Left lobe of liver (tissue), 2 donors: ENCODE measurements at regions not wholly inside any gene's neighbourhood (a gene's known extent, or its start where the extent isn't known, plus 50 kb on each side); places are given as distances from the start of the nearest gene placed in this dataset.

Experiments used
- ATAC-seq: fragments of 200-7000 bp; cut with Tn5 transposase; one replicate; pipeline ENCODE4 v1.9.1; 2020; ENCODE audit warnings: mild to moderate bottlenecking, moderate library complexity
- DNase-seq: peaks from one replicate; pipeline ENCODE4 v3.0.0-alpha.2; 2020; ENCODE audit warnings: low spot score
- donor health status: DM: no; HTN: no; CAD: no; lungs with moderate emphysema.
- donor health status: DM: no; HTN: yes; CAD: no.

GRCh38 chr2:62447411-62447810, 58.6 kb downstream of the TMEM17 start:
- DNase-seq (no peak), ATAC-seq (no peak)

- ATAC-seq (no peak), DNase-seq (no peak)
Measured at GRCh38 chr2:62446491-62446890, 59.5 kb downstream of the TMEM17 start.

GRCh38 chr2:62443886-62444285, 62.1 kb downstream of the TMEM17 start:
- ATAC-seq: peak; percentile 42
- DNase-seq: no peak

GRCh38 chr2:62443471-62443870, 62.5 kb downstream of the TMEM17 start:
- DNase-seq (no peak), ATAC-seq (no peak)

- DNase-seq (no peak), ATAC-seq (no peak)
Measured at GRCh38 chr2:62441824-62442223, 64.2 kb downstream of the TMEM17 start.

GRCh38 chr2:62441421-62441820, 64.6 kb downstream of the TMEM17 start:
- ATAC-seq (no peak), DNase-seq (no peak)

- DNase-seq (no peak), ATAC-seq (no peak)
Measured at GRCh38 chr2:62440281-62440946, 65.6 kb downstream of the TMEM17 start.

- ATAC-seq (no peak), DNase-seq (no peak)
Measured at GRCh38 chr2:62439425-62439824, 66.6 kb downstream of the TMEM17 start.

- DNase-seq (no peak), ATAC-seq (no peak)
Measured at GRCh38 chr2:62437785-62438184, 68.2 kb downstream of the TMEM17 start.

- ATAC-seq: no peak
- no peak for DNase-seq
Measured at GRCh38 chr2:62435720-62436119, 70.3 kb downstream of the TMEM17 start.

- no peak for ATAC-seq
Measured at GRCh38 chr2:62432407-62432806, 73.6 kb downstream of the TMEM17 start.

GRCh38 chr2:62431512-62431911, 74.5 kb downstream of the TMEM17 start:
- ATAC-seq: no peak
- no peak for DNase-seq

More at GRCh38 chr2:62432407-62432806, 73.6 kb downstream of the TMEM17 start:
- DNase-seq: no peak

GRCh38 chr2:62430146-62430545, 75.8 kb downstream of the TMEM17 start:
- DNase-seq (no peak), ATAC-seq (no peak)

- DNase-seq: no peak
- no peak for ATAC-seq
Measured at GRCh38 chr2:62427146-62427545, 78.8 kb downstream of the TMEM17 start.

- ATAC-seq: no peak
- no peak for DNase-seq
Measured at GRCh38 chr2:62426154-62426912, 79.7 kb downstream of the TMEM17 start.

- no peak for ATAC-seq
- no peak for DNase-seq
Measured at GRCh38 chr2:62425684-62426083, 80.3 kb downstream of the TMEM17 start.

GRCh38 chr2:62424899-62425298, 81.1 kb downstream of the TMEM17 start:
- no peak for ATAC-seq
- DNase-seq: no peak

- ATAC-seq (peak; percentile 52), DNase-seq (no peak)
Measured at GRCh38 chr2:62423883-62424458, 82.0 kb downstream of the TMEM17 start.

GRCh38 chr2:62423235-62423634, 82.8 kb downstream of the TMEM17 start:
- ATAC-seq (peak; percentile 70), DNase-seq (no peak)

- DNase-seq (no peak), ATAC-seq (peak; percentile 65)
Measured at GRCh38 chr2:62415518-62415917, 90.5 kb downstream of the TMEM17 start.

- peak; percentile 60 for ATAC-seq
Measured at GRCh38 chr2:62415019-62415431, 91.0 kb downstream of the TMEM17 start.

GRCh38 chr2:62413116-62413663, 92.8 kb downstream of the TMEM17 start:
- DNase-seq: no peak
- no peak for ATAC-seq

More at GRCh38 chr2:62415019-62415431, 91.0 kb downstream of the TMEM17 start:
- DNase-seq: peak; percentile 50
